ENCODE measurements at regions not wholly inside any gene's neighbourhood (a gene's known extent, or its start where the extent isn't known, plus 50 kb on each side); places are given as distances from the start of the nearest gene placed in this dataset.

DNA sequence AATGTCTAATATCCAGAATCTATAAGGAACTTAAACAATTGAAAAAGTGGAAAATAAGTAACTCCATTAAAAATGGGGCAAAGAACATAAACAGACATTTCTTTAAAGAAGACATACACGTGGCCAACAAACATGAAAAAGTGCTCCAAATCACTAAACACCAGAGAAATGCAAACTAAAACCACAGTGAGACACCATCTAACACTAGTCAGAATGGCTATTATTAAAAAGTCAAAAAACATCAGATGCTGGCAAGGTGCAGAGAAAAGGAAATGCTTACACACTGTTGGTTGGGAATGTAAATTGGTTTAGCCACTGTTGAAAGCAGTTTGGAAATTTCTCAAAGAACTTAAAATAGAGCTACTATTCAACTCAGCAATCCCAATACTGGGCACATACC lies 169.2 kb upstream of the MANEA start:
- no peak overlapping the region for H3K23ac ChIP-seq (ENCODE audit: low read depth, low read length)
- ATAC-seq (ENCODE audit: low read depth) (no peak), DNase-seq (no peak)
- no peak overlapping the region for H4K8ac ChIP-seq (ENCODE audit: low read depth in 2 of 2, low read length in 2 of 2)
- H3K4me1 ChIP-seq (ENCODE audit: control insufficient read depth, insufficient read depth, low read length) = no peaks in the 10 kb centered on the region
- no peaks in the 10 kb centered on the region for H3K9me3 ChIP-seq (ENCODE audit: control insufficient read depth, insufficient read depth, low read length)
- no peak overlapping the region for H3K14ac ChIP-seq (replicated peaks; ENCODE audit: low read depth, low read length)
- H3K79me1 ChIP-seq (ENCODE audit: low read depth in 1 of 2, low read length in 2 of 2) = no peaks in the 10 kb centered on the region
- no peak overlapping the region for H2AFZ ChIP-seq (replicated peaks; ENCODE audit: low read length, poor library complexity)
- H3K9me1 ChIP-seq (ENCODE audit: insufficient read depth, low read length) = no peaks in the 10 kb centered on the region
- dilution Hi-C loops (cut with HindIII; ENCODE audit: low sequenced_read_pairs, unreplicated experiment) = no loop called here
- BruUV-seq (replicated peaks) = no TSS peak
- H2AK5ac ChIP-seq (ENCODE audit: low read depth, low read length) = no peak overlapping the region
- WGBS, 2 experiments (ENCODE audit: extremely low coverage in 2 of 2, insufficient read length in 1 of 2) = no CpG with 5 or more reads among the region's 1 CpG
- no peak overlapping the region for H2BK120ac ChIP-seq (ENCODE audit: low read depth, low read length)
- no peak overlapping the region for H3K4me3 ChIP-seq (ENCODE audit: insufficient read depth, low read depth, low read length)
- no peak overlapping the region for H2BK20ac ChIP-seq (ENCODE audit: low read depth, low read length)
- H3K56ac ChIP-seq (ENCODE audit: extremely low read depth, insufficient read depth, low read length) = no peak overlapping the region
- CTCF ChIA-PET = no interaction called here
- no peak overlapping the region for H3K4me2 ChIP-seq (ENCODE audit: low read depth, low read length)
- no peak overlapping the region for H2BK5ac ChIP-seq (ENCODE audit: low read depth, low read length, poor library complexity, severe bottlenecking)
- no peak overlapping the region for H3K18ac ChIP-seq (ENCODE audit: low read depth, low read length)
- no peak overlapping the region for H4K91ac ChIP-seq (ENCODE audit: insufficient read depth, low read depth, low read length)
- in situ Hi-C loops (cut with MboI; ENCODE audit: low sequenced_read_pairs) = no loop called here
- H3K9ac ChIP-seq (ENCODE audit: low read depth, low read length) = no peak overlapping the region
- no peak for TF ChIP-seq MAZ (IDR thresholded peaks at IDR 0.05; ENCODE audit: borderline replicate concordance, low read depth, low read length)
- no peak for TF ChIP-seq CEBPB (IDR thresholded peaks at IDR 0.05; ENCODE audit: low read depth, low read length)
- TF ChIP-seq POLR2A (IDR thresholded peaks at IDR 0.05; ENCODE audit: low read depth, low read length) = no peak
- no peak for TF ChIP-seq BHLHE40 (IDR thresholded peaks at IDR 0.05; ENCODE audit: low read depth, low read length)
- TF ChIP-seq MAFK (IDR thresholded peaks at IDR 0.05; ENCODE audit: low read depth, low read length) = no peak
- TF ChIP-seq MXI1 (IDR thresholded peaks at IDR 0.05; ENCODE audit: borderline replicate concordance, low read depth, low read length) = no peak
- no peak overlapping the region for H3K4ac ChIP-seq (ENCODE audit: low read depth, low read length)
- H4K5ac ChIP-seq (ENCODE audit: low read depth, low read length) = no peak overlapping the region
- no peak overlapping the region for H2AK9ac ChIP-seq (replicated peaks; ENCODE audit: low read depth, low read length, poor library complexity)
- no peaks in the 10 kb centered on the region for H4K20me1 ChIP-seq (ENCODE audit: insufficient read depth, low read length)
- no peaks in the 10 kb centered on the region for H3K27me3 ChIP-seq (ENCODE audit: control insufficient read depth, insufficient read depth, low read length)
- H3K27ac ChIP-seq (ENCODE audit: insufficient read depth, low read length) = no peak overlapping the region
- no peaks in the 10 kb centered on the region for H3K36me3 ChIP-seq (ENCODE audit: control insufficient read depth, insufficient read depth, low read length)
- POLR2A ChIA-PET (ENCODE audit: unreplicated experiment) = no interaction called here
- intact Hi-C loops (cut with micrococcal nuclease) = no loop called here
- no peak overlapping the region for H2BK15ac ChIP-seq (ENCODE audit: low read depth, low read length)

All from IMR-90 (cell line).